Thyroid gland (tissue), 4 donors: ENCODE measurements at regions not wholly inside any gene's neighbourhood (a gene's known extent, or its start where the extent isn't known, plus 50 kb on each side); places are given as distances from the start of the nearest gene placed in this dataset.

Experiments
- DNase-seq, 2 donors: peaks; one replicate each; pipeline ENCODE4 v3.0.0-alpha.2; 2019
- H3K27ac ChIP-seq, 3 donors: fragments of 200-600 bp; sonication (generic); 1 replicate in 2 of 3; 2 replicates in 1 of 3; pipeline ENCODE4 v1.5.1; 2016 to 2019; ENCODE audit warnings: mild to moderate bottlenecking in 1 of 3, moderate library complexity in 1 of 3
- H3K27me3 ChIP-seq: fragments of 200-600 bp; sonication (generic); one replicate; pipeline ENCODE4 v1.5.1; 2019
- H3K36me3 ChIP-seq, 2 donors: fragments of 200-600 bp; sonication (generic); one replicate each; pipeline ENCODE4 v1.5.1; 2016 to 2019
- H3K4me1 ChIP-seq, 2 donors: fragments of 200-600 bp; sonication (generic); one replicate each; pipeline ENCODE4 v1.5.1; 2017 to 2019
- H3K4me3 ChIP-seq, 3 donors: fragments of 200-600 bp; sonication (generic); replicated peaks in 1 of 3; 1 replicate in 2 of 3; 2 replicates in 1 of 3; pipeline ENCODE4 v1.5.1; 2016; ENCODE audit warnings: mild to moderate bottlenecking in 1 of 3
- H3K9me3 ChIP-seq: fragments of 200-600 bp; sonication (generic); one replicate; pipeline ENCODE4 v1.5.1; 2017
- CTCF ChIP-seq, 6 experiments: fragments of 200-600 bp in 3 of 6; fragments of 450-650 bp in 3 of 6; sonication (generic) in 3 of 6; IDR thresholded peaks; one replicate each; pipeline ENCODE4 v1.5.1; 2016 to 2019; ENCODE audit warnings: antibody characterized with exemption in 6 of 6, mild to moderate bottlenecking in 2 of 6, inconsistent platforms in 1 of 6, moderate library complexity in 1 of 6
- POLR2A ChIP-seq, 2 donors: fragments of 450-650 bp; IDR thresholded peaks; one replicate each; pipeline ENCODE4 v1.6.1; 2017; ENCODE audit warnings: antibody characterized with exemption in 2 of 2, mild to moderate bottlenecking in 2 of 2, moderate library complexity in 1 of 2
- WGBS, 2 donors: methylation state at CpG; one replicate each; pipeline ENCODE4 v1.1.5; 2017; 5-methylcytosine and 5-hydroxymethylcytosine counted together
- intact Hi-C: fragments of 100-400 bp; cut with DNase I; formaldehyde crosslinking; loops from one replicate; pipeline ENCODE4 v1.15.1; 2023

- no peak for DNase-seq
- 85 to 90% methylated on average over 3 of the region's 3 CpGs for WGBS, 2 donors
- no peak overlapping the region for H3K27ac ChIP-seq
- no peaks in the 10 kb centered on the region for H3K36me3 ChIP-seq
- H3K27me3 ChIP-seq, result no peaks in the 10 kb centered on the region
- H3K4me1 ChIP-seq, result no peaks in the 10 kb centered on the region
- intact Hi-C loops, result no loop called here
- H3K9me3 ChIP-seq, result no peaks in the 10 kb centered on the region
- H3K4me3 ChIP-seq, result no peak overlapping the region
- TF ChIP-seq CTCF (IDR thresholded peaks at IDR 0.05) (no peak), POLR2A (IDR thresholded peaks at IDR 0.05) (no peak)
Measured at GRCh38 chr10:90414926-90415325, 442.9 kb downstream of the HTR7 start.

GRCh38 chr10:90417029-90417428, 440.8 kb downstream of the HTR7 start:
- TF ChIP-seq POLR2A (IDR thresholded peaks at IDR 0.05), result no peak
- no peak for TF ChIP-seq CTCF (IDR thresholded peaks at IDR 0.05)
- intact Hi-C loops, result no loop called here
- WGBS, 2 donors, result 58% methylated on average over 3 of the region's 3 CpGs
- H3K4me3 ChIP-seq, result no peak overlapping the region
- no peak for DNase-seq
- H3K9me3 ChIP-seq, result no peaks in the 10 kb centered on the region
- no peak overlapping the region for H3K27ac ChIP-seq
- H3K27me3 ChIP-seq, result no peaks in the 10 kb centered on the region
- no peaks in the 10 kb centered on the region for H3K36me3 ChIP-seq
- no peaks in the 10 kb centered on the region for H3K4me1 ChIP-seq

- 64% methylated on average over 2 of the region's 2 CpGs for WGBS, 2 donors
- DNase-seq, result peak in 1 of 2 donors; percentile 2
- TF ChIP-seq CTCF (IDR thresholded peaks at IDR 0.05) (no peak), POLR2A (IDR thresholded peaks at IDR 0.05) (no peak)
Measured at GRCh38 chr10:90417476-90418210, 440.2 kb downstream of the HTR7 start.

GRCh38 chr10:90418869-90419652, 438.8 kb downstream of the HTR7 start:
- H3K36me3 ChIP-seq, result no peaks in the 10 kb centered on the region
- no peaks in the 10 kb centered on the region for H3K4me1 ChIP-seq
- no peak overlapping the region for H3K27ac ChIP-seq
- intact Hi-C loops, result no loop called here
- 87% methylated on average over 7 of the region's 7 CpGs for WGBS, 2 donors
- H3K4me3 ChIP-seq, result no peak overlapping the region
- no peaks in the 10 kb centered on the region for H3K27me3 ChIP-seq
- no peak for TF ChIP-seq CTCF (IDR thresholded peaks at IDR 0.05)
- TF ChIP-seq POLR2A (IDR thresholded peaks at IDR 0.05), result no peak
- no peaks in the 10 kb centered on the region for H3K9me3 ChIP-seq
- no peak for DNase-seq

More at GRCh38 chr10:90417476-90418210, 440.2 kb downstream of the HTR7 start:
- intact Hi-C loops, result no loop called here
- no peaks in the 10 kb centered on the region for H3K27me3 ChIP-seq
- H3K36me3 ChIP-seq, result no peaks in the 10 kb centered on the region
- no peaks in the 10 kb centered on the region for H3K9me3 ChIP-seq
- no peak overlapping the region for H3K4me3 ChIP-seq
- H3K4me1 ChIP-seq, result no peaks in the 10 kb centered on the region
- no peak overlapping the region for H3K27ac ChIP-seq
